Amniotic epithelial cell (primary cell): ENCODE measurements at regions not wholly inside any gene's neighbourhood (a gene's known extent, or its start where the extent isn't known, plus 50 kb on each side); places are given as distances from the start of the nearest gene placed in this dataset.

ENCODE experiments used
- DNase-seq: peaks from one replicate; pipeline ENCODE4 v3.0.0-alpha.2; 2010; ENCODE audit warnings: low read depth

GRCh38 chr13:72530471-72530870 is 197.0 kb downstream of the MZT1 start:
- DNase-seq = peak; percentile 62

- no peak for DNase-seq
Measured at GRCh38 chr13:72527333-72527732, 200.1 kb downstream of the MZT1 start.

DNA sequence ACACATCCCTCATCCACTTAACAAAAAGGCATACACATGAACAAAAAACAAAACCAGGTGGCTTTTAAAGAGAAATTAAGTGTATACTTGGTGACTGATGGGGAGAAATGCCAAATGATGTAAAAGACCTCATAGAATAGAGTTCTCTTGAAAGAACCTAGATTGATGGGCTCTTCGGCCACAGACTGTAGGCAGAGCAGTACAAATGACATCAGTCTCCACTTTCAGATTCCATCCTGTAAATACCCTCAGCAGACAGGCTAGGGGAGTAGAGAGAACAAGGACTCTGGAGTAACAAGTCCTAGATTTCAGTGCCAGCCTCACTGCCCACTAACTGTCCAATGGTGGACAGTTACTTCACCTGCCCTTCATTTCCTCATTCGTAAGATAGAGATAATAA is 203.8 kb downstream of the MZT1 start:
- no peak for DNase-seq

DNA sequence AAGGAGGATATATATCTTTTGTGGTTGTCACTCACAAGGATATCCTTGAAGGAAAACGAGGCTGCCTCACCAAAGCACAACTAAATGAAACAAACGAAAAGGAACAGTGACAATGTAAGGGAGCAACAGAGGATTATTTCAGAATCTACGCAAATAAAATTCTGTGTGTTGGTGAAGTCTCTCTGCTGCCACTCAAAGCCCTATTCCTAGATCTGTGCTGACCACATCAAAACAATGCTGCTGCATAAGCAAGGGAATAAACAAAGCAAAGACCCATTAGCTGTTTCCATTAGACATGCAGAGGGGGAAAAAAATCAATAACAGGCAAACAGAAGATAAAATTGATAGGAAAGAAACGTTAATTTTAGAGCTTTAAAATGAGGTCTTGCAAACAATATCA is 204.4 kb downstream of the MZT1 start:
- DNase-seq = no peak

DNA sequence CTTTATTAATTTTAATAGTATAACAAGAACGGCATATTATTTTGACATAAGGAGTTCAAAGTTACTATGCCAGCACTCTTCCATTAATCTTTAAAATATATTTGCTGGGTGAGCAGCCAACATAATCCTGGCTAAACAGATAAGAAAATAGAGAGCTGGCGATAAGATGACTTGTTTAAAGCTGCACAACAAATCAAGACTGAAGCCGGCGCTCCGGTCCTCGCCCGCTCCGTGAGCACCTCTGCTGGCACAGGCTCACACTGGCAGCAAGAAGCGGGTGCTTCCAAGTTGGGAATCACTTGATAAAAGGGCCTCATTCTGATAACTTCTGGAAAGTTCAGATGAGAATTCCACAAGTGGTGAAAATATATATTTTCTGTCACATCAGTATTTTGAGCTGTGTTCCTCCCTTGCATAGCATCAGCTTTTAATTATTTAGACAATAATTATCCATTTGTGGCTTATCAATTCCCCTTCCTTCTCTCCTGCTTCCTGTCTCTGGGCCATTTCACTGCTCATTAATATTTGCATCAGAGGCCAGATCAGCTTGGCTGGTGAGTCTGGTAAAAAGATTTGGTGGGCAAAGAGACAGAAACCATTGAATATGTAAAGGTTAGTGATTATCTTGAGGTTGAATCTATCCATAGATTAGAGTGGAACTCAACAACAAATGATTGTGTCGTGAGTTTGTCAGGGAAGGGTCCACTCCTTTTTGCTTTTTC is 205.3 kb downstream of the MZT1 start:
- DNase-seq = peak; percentile 11

DNA sequence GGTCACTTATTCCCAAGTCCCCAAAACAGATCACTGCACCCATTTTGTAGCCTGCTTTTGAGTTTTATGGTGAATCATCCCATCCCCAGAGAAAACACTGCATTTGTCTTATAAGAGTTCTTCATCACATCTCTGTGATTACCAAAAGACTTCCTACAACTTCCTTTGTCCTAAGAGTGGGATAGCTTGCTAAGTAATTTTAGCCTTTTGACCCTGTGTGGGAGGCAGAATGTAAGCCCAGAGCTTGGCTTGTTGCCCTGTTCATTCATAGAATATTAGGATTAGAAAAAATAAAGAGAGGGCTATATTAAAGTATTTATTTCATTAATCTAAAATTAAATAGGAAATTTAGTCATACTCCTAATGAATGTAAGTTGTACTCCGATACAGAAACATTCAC is 213.3 kb downstream of the MZT1 start:
- peak; percentile 13 for DNase-seq

- DNase-seq = no peak
Measured at GRCh38 chr13:72508392-72508791, 219.0 kb downstream of the MZT1 start.

- no peak for DNase-seq
Measured at GRCh38 chr13:72507416-72508199, 219.8 kb downstream of the MZT1 start.

DNA sequence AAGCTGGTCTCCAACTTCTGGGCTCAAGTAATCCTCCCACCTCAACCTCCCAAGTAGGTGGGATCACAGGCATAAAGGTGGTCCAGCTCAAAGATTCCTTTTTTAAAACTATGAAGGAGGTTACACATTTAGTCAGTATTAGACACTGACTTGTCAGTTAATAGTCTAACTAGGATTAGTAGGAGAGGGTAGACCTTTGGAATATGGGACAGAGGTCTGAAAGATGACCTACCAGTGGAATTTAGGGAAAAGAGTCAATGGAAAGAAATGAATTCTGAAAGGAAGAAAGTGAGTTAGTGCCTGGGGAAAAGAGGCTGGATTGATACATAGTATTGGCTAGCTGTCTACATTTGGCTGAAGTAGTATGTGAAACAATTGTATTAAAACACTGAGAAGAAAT is 220.7 kb downstream of the MZT1 start:
- no peak for DNase-seq

DNA sequence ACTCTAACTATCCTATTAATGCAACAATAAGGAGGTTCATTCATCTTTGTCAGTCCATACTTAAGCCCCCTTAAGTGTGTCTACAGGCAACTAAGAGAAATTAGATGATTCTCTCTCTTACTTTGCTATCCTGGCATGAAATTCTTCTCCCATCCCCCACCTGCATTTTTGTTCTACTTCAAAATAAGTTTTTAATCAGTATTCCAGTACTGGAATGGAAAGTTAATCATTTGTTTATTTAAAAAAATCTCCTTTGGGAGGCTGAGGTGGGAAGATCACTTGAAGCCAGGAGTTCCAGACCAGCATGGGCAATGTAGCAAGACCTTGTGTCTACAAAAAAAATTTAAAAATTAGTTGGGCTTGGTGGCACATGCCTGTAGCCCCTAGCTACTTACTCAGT is 222.1 kb downstream of the MZT1 start:
- no peak for DNase-seq

- DNase-seq = no peak
Measured at GRCh38 chr13:72504131-72504841, 223.1 kb downstream of the MZT1 start.

- DNase-seq = no peak
Measured at GRCh38 chr13:72500851-72501250, 226.6 kb downstream of the MZT1 start.

- no peak for DNase-seq
Measured at GRCh38 chr13:72495681-72496080, 231.7 kb downstream of the MZT1 start.

DNA sequence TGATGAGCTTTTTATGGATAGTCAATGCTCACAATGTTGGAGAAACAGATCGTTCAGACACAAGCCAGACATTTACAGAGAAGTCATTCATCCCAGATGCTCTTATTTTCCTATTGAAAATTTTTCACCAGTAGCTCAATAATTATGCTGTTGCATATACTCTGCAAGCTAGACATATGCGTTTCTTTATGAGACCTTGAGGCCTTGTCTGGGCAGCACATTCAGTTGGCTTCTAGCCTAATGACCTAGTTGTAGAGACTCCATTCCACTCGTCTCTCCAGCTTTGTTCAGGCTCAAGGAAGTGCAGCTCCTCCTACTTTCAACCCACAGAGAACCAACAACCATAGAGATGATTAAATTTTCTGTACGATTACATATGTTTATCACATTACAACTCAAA is 237.7 kb downstream of the MZT1 start:
- no peak for DNase-seq

GRCh38 chr13:72473321-72473720 is 254.1 kb downstream of the MZT1 start:
- DNase-seq = no peak

GRCh38 chr13:72469906-72470305 is 257.5 kb downstream of the MZT1 start:
- DNase-seq = no peak

DNA sequence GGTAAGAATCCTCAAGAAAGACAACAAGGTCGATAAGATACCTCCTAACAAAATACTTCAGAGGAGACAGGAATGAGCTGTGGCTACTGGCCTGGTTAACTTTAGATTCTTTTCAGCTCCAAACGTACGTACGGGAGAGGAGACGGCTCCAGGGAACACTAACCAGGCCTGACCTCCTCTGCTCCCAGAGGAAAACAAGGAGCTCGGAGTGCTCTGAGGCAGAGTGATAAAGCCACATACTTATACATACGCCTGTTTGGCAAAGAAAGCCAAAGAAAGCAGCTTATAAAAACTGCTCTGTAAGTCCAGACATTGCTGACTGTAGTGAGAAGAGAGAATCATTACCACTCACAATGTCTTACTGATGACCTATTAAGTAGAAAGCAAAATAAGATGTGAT is 263.9 kb downstream of the MZT1 start:
- DNase-seq = peak; percentile 79

- no peak for DNase-seq
Measured at GRCh38 chr13:72462726-72463125, 264.7 kb downstream of the MZT1 start.

- DNase-seq = no peak
Measured at GRCh38 chr13:72462166-72462565, 265.3 kb downstream of the MZT1 start.

GRCh38 chr13:72458701-72459100 is 268.7 kb downstream of the MZT1 start:
- DNase-seq = peak; percentile 29

- DNase-seq = no peak
Measured at GRCh38 chr13:72457151-72457550, 270.3 kb downstream of the MZT1 start.

DNA sequence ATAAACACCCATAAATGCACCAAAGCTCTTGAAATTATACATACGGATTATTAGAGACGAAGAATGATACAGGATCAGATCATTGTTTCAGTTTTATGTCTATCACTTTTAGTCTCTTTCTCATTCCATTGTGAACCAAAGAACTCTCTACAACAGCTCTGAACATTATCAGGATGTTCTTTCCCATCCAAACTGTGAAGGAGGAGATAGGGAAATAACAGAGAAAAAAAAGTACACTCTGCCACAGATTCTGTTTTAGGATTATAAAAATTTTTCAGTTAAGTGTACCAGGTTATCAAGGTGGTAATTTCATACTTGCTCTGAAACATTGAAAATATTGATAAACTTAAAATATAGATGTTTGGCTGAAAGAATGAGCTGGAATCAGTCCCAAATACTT is 270.9 kb downstream of the MZT1 start:
- no peak for DNase-seq

GRCh38 chr13:72453161-72453560 is 274.3 kb downstream of the MZT1 start:
- DNase-seq = no peak
